ENCODE measurements at regions not wholly inside any gene's neighbourhood (a gene's known extent, or its start where the extent isn't known, plus 50 kb on each side); places are given as distances from the start of the nearest gene placed in this dataset.
"Not testable (repeated sequence)": the region's sequence is repeated elsewhere in the genome, so short reads cannot be mapped to it uniquely, and the experiment has no call there.

DNA sequence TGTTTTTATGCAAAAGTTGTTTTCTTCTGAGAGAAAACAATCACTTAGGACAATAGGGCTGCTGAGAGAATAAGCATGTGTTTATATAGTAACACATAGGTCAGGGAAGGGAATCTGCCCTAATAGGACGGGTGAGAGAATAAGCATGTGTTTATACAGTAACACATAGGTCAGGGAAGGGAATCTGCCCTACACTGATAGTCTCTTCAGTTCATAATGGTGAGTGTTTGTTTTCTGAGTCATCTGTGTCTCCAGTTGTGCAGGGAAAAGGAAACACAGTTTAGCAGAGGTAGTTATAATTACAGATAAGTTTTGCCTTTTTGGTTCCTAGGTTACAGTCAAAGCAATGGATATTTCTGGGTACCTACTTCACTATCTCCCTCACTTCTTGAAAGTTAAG lies 252.3 kb upstream of the CA10 start:
- no peak for DNase-seq (ENCODE audit: low spot score)

- DNase-seq (ENCODE audit: low spot score) = not testable (repeated sequence)
These were observed 250.7 kb upstream of the CA10 start for GRCh38 chr17:52409222-52409621.

DNA sequence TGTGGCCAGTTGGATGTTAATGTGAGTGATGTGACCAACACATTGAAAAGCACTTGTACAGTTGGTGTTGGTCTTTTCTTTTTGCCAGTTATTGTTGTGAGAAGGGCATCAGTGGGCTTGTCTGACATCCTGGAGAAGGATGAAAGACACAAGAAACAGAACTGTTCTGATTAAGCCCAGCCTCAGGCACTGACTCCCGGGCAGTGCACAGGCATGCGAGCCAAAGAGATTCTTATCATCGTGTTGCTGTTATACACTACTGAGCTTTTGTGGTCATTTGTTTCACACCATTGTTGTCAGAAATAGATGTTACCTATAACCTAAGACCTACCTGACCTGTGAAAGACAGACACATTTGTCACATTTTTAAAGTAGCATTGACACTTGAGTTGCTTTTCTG lies 236.8 kb upstream of the CA10 start:
- DNase-seq (ENCODE audit: low spot score) = no peak

DNA sequence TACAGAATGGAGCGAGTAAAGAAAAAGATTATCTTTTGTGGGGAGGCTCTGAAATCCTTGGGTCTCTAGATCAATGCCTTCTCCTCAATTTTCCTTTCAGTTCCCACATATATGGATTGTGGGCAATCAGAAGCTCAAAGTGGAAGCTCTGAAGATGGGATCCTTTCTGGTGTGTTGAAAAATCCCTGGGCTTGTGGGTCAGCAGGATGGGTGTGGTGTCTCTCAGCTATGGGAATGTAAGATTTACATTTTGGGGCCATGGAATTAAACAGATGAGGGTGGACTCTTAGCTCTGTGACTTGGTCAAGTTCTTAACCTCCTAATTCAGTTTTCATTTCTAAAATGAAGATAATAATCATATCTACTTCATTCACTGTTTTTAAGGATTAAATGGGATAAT lies 231.9 kb upstream of the CA10 start:
- DNase-seq (ENCODE audit: low spot score) = no peak

GRCh38 chr17:52389632-52390031 lies 231.1 kb upstream of the CA10 start:
- DNase-seq (ENCODE audit: low spot score) = no peak

GRCh38 chr17:52388941-52389340 lies 230.4 kb upstream of the CA10 start:
- no peak for DNase-seq (ENCODE audit: low spot score)

DNA sequence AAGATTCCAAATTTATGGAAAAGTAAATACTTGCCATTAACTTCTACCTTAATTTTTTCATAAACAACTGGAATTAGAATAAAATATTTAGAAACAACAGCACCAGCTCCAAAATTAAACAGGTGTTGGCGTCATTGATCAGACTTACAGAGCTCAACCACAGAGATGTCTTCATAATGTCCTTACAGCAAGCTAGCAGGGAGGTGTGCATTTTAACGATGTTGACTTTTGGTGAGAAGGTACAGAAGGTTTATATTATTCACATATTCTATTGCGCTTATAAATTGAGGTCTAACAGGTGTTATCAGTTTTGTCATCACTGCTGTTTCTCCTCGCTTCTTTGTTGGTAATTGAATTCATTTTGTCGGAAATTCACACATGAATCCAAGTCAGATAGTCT lies 226.2 kb upstream of the CA10 start:
- no peak for DNase-seq (ENCODE audit: low spot score)

DNA sequence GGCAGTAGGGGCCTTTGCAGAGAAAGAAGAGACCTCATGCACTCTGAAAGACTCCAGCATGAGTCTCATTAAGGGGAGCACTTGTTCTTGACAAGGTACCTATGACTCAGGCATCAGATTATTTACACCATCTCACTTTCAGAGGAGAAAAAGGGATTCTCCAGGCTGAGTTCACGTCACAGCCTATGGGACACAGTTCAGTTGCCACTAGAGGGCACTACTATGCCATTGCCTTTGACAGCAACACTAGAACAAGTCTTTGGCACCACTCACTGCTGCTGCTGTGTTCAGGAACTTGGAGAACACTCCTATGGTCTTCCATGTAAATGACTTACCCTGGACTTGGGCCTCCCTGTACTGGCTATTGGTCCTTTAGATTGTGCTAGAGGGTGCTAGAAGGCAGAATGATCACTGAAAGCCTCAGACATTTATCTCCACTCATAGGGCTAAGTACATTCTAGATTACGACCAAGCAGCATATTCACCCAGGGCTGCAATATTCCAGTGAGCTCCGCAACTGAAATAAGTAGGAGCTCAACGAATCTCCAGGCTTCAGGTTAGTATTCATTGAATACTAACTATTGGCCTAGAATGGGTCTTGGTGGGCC lies 225.1 kb upstream of the CA10 start:
- peak; percentile 54 for DNase-seq (ENCODE audit: low spot score)

- DNase-seq (ENCODE audit: low spot score) = no peak
These were observed 220.3 kb upstream of the CA10 start for GRCh38 chr17:52378860-52379259.

GRCh38 chr17:52376137-52376536 lies 217.6 kb upstream of the CA10 start:
- DNase-seq (ENCODE audit: low spot score) = no peak

GRCh38 chr17:52368886-52369285 lies 210.4 kb upstream of the CA10 start:
- DNase-seq (ENCODE audit: low spot score) = no peak

DNA sequence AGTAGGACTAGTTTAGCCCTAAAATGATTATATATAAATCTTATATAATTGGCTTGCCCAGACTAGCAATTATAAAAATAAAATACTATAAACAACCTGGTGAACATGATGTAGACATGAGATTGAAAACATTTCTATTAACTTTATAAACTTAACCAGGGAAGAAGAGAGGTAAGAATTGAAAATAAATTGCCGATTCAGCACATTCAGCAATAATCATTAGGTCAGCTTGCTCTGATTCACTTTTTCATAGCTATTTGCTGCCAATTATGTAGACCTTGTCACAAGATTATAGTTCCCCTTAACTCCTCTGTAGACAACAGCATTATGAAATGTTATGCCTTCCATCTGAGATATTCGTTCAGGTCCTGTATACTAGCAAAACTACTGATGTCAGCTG lies 199.3 kb upstream of the CA10 start:
- no peak for DNase-seq (ENCODE audit: low spot score)

GRCh38 chr17:52336796-52337195 lies 178.3 kb upstream of the CA10 start:
- DNase-seq (ENCODE audit: low spot score) = no peak

- no peak for DNase-seq (ENCODE audit: low spot score)
These were observed 147.8 kb upstream of the CA10 start for GRCh38 chr17:52306314-52306713.

GRCh38 chr17:52298881-52299280 lies 140.4 kb upstream of the CA10 start:
- DNase-seq (ENCODE audit: low spot score) = no peak

- DNase-seq (ENCODE audit: low spot score) = no peak
These were observed 138.9 kb upstream of the CA10 start for GRCh38 chr17:52297230-52298010.

GRCh38 chr17:52294301-52294700 lies 135.8 kb upstream of the CA10 start:
- DNase-seq (ENCODE audit: low spot score) = no peak

DNA sequence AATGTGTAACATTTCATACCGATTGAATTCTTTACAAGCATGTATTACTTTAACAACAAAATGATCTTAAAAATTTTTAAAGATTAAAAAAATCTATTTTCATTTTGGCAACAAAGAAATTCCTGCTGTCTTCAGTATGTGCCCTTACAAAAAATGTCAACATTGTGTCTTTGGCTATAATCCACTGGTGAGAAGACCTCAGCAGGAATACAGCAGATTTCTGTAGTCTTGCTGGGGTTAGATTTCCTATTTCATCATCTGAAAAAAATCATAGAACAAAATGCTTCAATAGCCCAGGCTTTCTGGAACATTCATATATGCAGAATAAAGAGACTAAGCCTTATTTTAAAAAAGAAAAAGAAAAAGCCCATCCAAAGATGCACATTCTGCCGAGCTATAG lies 129.1 kb upstream of the CA10 start:
- no peak for DNase-seq (ENCODE audit: low spot score)

GRCh38 chr17:52283872-52284271 lies 125.4 kb upstream of the CA10 start:
- DNase-seq (ENCODE audit: low spot score) = no peak

DNA sequence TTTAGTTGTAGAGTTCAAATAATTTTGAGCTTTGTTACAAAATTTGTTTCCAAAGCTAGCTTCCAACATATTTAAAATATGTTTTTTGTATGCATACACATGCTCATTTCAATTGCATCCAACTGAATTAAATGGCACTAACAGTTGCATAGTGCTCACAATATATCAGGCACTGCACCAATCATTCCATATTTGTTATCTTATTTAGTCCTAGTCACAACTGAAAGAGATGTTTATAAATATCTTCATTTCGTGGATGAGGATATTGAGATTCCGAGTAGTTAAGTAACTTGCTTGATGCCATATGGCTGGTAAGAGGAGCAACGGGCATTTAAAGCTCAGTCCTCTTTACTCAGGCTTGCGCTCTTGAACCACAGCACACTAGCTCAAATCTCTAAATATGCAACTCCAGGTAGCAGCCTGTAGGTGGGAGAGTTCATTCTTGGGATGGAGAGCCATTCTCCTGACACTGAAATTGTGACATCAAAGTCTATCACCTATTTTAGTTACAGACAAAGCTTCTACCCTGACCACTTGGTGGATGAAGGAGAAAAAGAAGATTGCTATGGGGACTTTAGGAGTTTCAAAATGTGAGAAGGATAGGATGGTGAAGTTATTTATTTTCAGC lies 118.0 kb upstream of the CA10 start:
- no peak for DNase-seq (ENCODE audit: low spot score)

DNA sequence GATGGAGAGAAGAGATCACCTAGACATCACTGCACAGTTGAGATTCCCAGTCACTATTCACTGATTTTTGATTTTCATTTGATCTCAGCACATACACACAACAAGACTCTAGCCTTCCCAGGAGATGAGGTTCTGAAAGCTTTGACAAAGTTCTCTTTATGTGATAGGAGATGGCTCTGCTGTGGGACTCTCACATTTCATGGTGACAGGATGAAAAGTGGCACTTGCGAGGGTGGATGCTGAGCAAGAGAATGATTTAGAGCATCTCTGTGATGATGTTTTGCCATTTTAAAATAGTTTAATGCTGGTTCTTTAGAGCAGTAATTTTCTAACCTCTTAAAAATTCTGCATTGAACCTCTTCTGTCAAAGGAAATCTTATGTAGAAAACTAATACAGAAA lies 113.3 kb upstream of the CA10 start:
- DNase-seq (ENCODE audit: low spot score) = no peak

GRCh38 chr17:52255347-52255746 lies 96.8 kb upstream of the CA10 start:
- DNase-seq (ENCODE audit: low spot score) = no peak

DNA sequence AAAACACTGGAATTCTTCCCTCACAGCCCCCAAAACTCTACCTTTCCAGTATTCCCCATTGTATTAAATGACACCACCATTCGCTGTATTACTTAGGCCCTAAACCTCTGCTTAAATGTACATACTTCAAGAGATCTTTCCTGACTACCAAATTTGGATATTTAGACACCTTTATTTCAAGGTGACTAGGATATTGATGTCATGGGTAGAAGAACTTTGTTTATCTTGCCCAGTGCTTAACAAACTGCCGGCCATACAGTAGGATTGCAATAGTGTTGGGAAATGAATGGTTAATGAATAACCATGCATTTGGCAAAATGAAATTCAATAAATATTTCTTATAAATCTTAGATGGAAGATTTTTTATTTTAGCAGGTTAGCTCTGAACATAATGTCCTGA lies 86.2 kb upstream of the CA10 start:
- no peak for DNase-seq (ENCODE audit: low spot score)
